Femur (tissue), 1 donor: ENCODE measurements at regions not wholly inside any gene's neighbourhood (a gene's known extent, or its start where the extent isn't known, plus 50 kb on each side); places are given as distances from the start of the nearest gene placed in this dataset.
"Not testable (repeated sequence)": the region's sequence is repeated elsewhere in the genome, so short reads cannot be mapped to it uniquely, and the experiment has no call there.

Source experiments
- DNase-seq: peaks from one replicate; pipeline ENCODE4 v3.0.0-alpha.2; 2017

DNA sequence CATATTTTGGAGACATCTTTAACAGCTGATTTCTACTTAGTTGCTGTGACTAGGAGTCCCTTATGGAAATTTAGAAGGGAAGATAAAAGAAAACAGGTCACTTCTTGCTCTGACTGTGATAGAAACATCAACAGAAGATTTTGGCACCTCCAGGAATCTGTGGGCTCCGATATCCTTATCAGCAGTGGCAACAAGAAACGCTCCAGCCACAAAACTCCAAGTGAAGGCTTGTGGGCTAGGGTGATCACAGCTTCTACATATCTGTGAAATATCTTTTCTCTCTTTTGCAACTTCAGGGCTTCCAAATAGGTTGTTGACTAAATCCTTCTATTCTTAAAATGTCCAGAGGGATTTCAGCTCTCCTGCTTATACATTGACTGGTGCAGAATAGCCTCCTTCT is 1625.5 kb upstream of the CDH6 start:
- DNase-seq: no peak

DNA sequence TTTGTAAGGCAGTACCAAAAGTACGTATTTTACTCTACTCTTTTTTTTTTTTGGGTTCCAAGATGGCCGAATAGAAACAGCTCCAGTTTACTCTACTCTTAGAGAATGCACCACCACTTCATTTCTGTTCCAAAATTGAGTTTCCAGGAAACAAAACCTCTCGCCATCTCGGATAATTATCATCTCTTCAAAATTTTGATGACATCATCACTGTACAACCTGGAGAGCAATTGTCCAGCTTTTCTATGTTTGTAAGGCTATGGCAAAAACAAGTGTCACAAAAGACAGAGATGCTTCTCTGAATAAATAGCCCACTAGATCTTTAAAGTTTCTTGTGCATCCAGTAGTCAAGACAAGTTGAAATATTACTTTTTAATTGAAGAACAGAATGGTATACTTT is 1631.9 kb upstream of the CDH6 start:
- DNase-seq: no peak

DNA sequence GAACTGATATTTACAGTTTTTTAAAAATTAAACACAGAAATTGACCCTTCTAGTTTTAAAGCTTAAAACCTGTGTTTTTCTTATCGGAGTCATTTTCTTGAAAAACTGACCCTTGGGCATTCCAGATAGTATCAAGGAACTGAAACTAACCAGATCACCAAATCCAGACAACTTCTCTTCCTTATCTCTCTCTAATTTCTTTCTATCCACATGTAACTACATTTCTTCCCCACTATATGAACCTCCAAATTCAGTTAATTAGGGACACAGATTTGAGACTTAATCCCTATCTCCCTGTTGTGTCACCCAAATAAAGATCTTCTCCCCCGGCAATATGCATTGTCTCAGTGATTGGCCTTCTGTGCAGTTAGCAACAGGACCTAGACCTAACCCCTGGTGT is 1643.0 kb upstream of the CDH6 start:
- no peak for DNase-seq

DNA sequence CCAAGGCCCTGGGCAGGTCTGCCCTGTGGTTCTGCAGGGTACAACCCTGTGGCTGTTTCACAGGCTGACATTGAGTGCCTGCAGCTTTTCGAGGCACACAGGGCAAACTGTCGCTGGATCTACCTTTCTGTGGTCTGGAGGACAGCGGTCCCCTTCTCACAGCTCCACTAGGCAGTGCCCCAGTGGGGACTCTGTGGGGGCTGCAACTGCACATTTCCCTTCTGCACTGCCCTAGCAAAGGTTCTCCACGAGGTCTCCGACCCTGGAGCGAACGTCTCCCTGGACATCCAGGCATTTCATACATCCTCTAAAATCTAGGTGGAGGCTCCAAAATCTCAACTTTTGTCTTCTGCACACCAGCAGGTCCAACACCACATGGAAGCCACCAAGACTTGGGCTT is 1645.2 kb upstream of the CDH6 start:
- no peak for DNase-seq

DNA sequence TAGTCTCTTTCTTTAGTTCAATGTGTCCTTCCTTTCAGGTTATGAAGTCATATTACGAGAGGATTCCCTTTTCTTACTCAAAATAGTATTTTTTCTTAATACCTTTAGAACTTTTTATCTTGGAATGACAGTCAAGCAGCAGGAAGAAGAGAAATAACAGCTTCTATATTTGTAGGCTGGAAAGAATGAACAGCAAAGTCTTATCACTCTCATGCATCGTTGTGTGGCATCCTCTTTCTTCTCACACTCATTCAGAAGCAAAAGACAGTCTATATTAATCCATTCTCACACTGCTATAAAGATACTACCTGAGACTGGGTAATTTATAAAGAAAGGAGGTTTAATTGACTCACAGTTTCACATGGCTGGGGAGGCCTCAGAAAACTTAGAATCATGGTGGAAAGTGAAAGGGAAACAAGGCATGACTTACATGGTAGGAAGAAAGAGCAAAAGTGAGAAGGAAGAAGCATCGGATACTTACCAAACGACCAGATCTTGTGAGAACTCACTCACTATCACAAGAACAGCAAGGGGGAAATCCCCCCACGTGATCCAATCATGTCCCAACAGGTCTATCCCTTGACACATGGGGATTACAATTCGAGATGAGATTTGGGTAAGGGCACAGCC is 1646.1 kb upstream of the CDH6 start:
- DNase-seq: no peak

DNA sequence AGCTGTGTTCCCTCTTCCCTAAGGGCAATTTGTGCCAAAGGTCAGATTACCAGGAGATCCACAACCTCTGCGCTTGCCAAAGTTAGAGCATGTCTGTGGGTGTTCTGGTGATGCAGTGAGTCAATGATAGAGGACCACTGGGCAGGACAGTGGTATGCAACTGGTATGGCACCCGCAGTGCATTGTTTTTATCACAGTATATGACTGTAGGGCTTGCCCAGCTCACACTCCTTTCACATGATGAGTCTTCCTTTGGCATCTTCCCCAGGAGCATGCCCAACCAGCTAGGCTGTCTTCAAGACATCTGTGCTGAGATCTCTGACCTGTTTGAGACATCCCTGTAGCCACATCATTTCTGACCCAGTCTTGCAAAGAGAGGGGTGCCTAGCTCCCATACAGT is 1650.0 kb upstream of the CDH6 start:
- no peak for DNase-seq

DNA sequence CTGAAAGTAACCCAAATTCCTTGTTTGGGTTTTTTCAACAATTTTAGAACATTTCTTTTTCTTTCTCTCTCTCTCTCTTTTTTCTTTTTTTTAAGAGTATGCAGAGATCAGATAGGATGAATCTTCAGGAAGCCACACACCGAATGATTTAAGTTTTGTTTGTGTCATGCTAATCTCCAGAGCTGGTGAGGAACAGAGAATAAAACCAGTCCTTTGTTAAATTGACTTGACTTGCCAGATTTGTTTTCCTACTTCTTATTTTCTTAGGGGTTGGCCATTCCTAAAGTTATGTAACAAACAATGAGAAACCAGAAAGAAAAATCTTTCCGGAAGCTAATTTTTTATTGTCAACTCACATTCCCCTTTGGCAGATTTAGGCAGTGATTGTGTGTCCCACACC is 1669.3 kb upstream of the CDH6 start:
- no peak for DNase-seq

DNA sequence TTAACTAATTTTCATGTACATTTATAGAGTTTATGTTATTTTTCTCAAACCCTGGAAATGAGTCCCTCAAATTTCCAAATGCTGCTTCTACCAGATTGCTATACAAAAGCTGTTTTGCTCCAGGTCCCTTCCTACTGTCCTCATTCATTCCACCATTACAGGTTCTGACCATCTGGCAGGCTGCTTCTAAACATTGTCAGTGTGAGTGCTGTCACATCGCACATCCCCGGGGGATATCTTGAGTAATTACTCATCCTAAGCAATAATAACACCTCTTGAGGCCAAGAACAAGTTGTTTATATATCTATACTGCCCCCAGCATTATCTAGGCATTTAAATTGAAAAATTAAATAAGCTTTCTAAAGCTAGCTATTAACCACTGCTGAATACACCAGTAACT is 1675.3 kb upstream of the CDH6 start:
- DNase-seq: no peak

DNA sequence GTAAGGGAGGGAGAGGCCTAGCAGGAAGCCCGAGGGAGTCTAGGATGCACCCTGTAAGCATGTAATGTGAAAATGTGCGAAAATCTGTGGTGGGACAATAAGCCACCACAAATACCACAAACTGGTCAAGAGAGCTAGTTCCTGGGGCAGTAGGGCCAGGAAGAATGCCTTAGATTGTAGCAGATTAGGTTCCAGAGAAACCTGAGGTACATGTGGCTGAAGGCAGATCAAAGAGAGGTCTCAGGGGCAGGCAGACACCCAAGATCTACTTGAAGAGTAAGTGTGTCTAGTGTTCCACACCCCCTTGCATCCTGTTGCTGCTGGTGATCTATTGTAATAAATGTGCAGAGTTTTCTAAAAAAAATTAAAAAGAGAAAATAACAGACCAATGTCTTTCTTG is 1677.3 kb upstream of the CDH6 start:
- DNase-seq: no peak

DNA sequence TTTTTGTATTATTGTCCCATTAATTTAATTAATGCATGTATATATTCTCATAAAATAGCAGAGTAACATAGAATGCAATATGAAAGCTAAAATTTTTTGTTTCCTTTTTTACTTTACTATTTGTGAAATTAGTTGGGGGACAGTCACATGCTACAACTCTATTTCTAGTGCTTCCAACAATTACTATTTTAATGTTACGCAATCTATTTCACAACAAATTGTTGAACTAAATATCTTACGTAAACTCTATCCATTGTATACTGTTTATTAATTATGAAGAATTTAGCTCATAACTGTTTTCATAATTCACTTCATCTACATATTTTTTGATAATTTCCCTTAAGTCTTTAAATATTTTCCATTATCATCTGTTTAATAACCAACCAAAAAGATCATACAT is 1685.4 kb upstream of the CDH6 start:
- no peak for DNase-seq

DNA sequence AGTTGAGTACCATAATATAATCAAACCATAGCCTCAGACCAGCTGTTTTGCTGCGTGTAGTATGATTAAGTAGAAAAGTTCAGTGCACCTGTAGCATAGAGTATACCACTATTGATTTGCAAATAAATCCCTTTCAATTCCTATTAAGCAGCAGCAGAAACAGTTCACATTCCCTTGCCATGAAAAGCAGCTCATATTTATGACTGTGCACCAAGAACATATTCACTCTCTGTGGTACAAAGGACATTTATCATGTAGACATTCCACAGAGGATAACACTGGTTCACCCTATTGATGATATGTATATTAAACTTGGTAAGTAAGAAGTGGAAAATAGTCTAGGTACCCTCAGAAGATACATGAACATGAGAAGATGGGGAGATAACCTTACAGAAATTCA is 1689.1 kb upstream of the CDH6 start:
- DNase-seq: no peak

DNA sequence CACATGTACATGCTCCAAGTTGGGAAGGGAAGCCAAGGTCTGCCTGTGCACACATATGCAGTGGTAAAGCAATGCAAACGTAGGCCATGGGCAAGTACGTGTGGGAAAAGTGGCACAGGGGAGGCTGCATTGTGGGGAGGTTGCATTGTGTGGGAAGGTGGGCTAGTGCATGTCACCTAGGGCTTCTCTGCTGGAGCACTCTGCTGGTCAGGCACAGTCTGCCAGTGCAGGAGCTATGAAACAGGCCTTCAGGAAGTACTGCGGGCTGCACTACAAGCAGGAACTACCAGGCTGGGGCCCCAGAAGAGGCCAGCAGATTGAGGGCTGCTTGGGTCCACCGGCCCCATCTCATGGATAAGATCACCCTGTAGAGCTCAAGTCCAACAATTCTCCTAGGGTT is 1694.6 kb upstream of the CDH6 start:
- no peak for DNase-seq

DNA sequence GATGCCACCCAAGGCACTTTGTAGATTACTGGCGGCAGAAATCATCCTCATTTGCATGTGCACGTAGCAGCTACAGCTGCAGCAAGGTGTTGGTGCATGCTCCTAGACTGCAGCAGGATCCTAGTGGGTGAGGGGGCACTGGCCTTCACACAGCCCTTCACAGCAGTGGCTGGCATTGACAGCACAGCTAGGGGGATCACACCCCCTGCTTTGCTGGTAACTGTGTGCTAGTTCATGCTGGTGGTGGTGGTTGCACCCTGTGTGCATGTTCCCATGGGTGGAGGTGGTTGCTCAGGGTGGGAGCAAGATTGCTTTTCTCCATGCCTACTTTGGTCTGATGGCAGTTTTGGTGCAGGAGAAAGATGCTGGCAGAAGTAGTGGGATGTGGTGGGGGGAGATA is 1695.1 kb upstream of the CDH6 start:
- no peak for DNase-seq

DNA sequence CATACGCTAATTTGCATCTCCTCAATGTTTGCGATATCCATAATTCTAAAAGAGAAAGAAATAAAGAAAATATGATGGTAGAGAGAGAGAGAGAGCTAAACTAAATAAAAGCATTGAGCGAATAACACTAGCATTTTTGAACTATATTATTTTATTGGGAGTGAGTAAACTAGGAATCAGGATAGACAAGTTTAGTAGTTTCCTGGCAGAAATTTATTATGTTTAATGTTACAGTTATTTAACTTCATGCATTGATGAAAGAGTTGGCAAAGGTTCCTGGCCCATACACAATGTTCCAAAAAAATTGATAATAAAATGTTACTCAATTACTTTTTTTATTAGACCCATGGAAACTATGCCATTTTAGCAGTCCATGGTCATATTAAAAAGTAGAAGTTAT is 1708.2 kb upstream of the CDH6 start:
- no peak for DNase-seq

DNA sequence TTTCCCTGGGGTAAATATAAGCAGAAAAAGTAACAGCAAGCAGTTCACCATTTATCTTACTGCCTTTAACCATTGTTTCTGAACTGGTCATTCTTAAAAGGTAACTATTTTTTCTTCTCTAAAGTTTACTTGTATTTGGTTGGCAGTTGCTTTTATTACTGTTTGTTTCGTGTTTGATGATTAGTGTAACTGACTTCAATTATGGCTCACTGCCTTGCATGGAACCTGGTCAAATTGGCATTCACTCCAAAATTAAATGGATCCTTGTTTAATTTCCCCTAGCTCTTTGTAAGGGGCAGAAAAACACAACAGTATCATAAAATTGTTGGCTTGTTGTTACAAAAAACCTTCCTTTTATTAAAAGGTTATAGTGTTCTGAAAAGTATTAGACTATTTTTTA is 1723.9 kb upstream of the CDH6 start:
- no peak for DNase-seq

DNA sequence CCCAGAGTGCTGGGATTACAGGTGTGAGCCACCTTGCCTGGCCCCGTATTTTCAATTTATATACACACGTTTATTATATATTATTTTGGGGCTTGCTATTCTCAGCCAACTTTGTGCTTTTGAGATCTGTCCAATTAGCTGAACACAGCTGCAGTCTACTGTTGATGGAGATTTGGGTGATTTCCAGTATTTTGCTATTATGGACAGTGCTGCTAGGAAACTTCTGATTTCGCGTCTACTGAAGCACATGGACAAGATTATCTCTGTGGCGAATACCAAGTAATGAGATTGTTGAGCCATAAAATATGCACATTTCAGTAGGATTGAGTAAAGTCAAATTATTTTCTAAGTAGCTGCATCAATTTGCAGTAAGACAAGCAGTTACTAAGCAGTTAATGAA is 1731.2 kb upstream of the CDH6 start:
- DNase-seq: peak; percentile 30

DNA sequence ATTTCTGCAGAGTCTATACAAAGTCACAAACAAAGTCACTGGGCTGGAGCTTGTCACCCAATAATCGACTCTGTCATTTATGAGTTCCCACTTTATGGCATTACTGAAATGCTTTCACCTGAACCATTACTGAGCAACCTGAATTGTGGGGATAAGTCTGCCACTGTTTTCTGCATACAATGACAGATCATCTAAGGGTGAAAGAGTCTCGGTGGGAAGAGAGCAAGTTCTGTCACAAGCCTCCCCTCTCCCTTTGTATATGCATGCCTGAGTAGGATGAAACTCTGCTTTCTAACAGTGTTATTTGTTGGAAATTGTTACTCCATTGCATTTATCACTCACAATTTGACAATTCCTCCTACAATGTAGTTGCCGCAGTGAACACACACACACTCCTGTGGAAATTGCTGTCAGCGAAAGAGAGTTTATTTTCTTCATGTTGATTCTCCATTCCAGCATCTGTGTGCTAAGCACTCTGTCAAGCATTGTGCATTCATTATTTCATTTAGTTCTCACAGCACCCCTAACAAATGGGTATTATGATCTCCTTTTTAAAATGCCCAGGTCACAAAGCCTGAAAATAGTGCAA is 1732.4 kb upstream of the CDH6 start:
- DNase-seq: no peak

DNA sequence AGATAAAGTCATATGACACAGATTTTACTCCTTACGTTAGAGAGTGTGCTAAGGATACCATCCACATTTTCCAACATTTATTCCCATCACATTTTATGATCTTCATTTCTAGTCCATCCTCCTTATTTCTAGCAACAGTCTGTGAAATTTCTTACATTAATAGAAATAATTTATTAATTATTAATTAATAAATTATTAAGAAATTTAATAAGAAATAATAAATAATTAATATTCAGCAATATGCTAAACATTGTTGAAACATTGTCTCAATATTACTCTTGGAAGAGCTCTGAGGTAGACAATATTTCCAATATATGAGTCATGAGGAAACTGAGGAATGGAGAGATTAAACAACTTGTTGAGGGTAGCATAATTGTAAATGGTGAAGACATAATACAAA is 1742.5 kb upstream of the CDH6 start:
- not testable (repeated sequence) for DNase-seq

DNA sequence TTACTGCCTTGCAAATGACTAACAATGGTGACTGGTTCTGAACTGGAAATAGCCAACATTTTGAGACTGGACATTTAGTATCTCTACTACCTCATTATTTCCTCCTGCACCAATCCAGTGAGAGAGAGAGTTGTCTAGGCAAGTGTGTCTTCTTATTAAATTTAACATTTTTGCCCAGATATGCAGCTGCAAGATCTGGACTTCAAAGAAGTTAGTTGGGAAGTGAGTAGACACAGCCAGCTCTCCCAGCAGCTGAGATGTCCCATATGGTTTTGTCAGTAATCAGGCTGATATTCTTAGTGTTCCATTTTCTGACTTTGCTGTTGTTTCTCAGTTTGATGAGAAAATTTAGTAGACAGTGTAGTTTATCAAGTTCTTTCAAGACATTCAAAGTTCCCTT is 1778.8 kb upstream of the CDH6 start:
- no peak for DNase-seq

DNA sequence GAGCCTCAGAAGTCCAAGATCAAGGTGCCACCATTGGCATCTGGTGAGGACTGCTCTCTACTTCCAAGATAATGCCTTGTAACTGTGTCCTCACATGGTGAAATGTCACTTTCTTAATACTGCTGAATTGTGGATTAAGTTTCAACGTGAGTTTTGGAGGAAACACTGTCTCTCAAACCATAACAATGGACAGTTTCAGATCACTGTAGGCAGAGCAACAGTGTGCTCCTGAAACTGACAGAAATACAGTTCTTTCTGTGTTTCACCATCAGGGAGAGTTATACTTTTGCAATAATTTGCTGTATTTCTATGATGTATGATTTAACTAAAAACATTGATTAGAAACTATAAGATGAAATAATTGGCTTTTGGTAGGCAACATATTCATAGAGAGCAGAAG is 1780.5 kb upstream of the CDH6 start:
- DNase-seq: no peak

DNA sequence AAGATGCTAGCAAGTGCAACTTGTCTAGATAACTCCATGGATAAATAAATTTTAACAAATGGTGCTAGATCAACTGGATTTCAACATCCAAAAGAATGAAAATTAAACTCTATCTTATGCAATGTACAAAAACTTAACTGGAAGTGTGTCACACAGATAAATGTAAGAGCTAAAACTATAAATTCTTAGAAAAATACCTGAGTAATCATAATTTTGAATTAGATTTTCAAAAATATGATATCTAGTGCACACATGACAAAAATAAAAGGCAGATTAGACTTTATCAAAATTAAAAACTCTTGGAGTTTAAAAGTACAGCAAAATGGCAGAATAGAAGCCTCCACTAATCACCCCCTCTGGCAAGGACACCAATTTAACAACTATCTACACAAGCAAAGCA is 1791.2 kb upstream of the CDH6 start:
- no peak for DNase-seq

DNA sequence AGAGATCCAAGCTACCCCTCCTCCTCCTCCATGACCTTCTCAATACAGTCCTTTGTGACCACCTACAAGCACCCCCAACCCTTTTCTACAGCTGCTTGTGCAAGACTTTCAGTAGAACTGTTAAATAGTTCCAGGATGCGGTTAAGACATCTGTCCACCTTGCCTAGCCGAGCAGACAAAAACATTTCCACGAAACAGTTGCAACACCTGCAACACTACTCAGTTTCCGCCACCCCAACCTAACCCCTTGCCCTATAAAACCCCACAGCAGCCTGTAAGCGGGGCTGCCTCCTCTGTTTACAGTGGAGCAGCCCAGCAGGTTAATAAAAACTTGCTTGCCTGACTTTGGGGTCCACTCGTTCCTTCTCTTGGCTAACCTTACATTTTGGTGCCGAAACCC is 1803.5 kb upstream of the CDH6 start:
- no peak for DNase-seq

DNA sequence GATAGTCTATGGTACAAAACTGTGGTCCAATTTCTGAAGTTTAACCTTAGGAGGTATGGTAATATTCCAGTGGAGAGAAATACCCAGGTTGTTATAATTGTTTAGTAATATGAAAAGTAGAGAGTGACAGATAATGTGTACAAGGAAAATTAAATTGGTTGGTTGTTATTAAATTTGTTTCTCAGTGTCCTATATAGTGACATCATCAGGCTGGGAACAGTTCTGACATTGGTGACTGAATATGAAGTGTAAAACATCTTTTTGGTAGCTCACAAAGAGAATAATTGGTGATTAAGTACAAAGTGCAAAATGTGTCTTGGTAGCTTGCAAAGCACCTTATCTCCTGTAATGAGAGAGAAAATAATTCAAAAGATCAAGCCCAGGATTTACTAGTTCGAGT is 1806.1 kb upstream of the CDH6 start:
- no peak for DNase-seq

DNA sequence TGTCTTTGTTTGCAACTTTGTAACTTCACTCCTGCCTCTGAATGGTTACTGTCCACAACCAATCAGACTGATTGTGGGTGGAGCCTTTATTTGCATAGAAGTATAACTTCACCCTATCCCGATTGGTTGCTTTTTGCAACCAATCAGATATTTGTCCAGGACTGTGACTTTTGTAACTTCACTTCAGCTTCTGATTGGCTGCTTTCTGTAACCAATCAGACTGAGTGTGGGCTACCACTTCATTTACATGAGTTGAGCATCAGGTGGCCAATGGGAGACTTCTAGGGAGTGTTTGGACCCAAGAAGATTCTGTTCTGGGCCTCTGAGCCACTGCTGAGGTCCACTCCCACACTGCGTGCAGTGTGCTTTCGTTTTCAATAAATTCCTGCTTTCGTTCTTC is 1810.7 kb upstream of the CDH6 start:
- no peak for DNase-seq

DNA sequence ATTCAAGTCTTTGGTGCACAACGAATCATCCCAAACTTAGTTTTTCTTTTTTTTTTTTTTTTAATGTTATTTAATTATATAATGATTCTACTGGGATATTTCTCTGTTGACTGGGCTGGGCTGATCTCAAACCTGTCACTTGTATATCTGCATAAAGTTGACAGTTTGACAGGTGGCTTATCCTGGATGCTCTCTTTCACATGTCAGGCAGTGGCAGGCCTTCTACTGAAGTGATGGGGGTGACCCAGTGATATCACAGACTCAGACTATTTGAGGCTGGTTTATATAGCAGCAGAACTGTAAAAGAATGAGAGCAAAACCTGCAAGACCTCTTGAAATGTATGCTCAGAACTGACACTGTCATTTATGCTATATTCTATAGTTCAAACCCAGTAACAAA is 1813.5 kb upstream of the CDH6 start:
- no peak for DNase-seq

DNA sequence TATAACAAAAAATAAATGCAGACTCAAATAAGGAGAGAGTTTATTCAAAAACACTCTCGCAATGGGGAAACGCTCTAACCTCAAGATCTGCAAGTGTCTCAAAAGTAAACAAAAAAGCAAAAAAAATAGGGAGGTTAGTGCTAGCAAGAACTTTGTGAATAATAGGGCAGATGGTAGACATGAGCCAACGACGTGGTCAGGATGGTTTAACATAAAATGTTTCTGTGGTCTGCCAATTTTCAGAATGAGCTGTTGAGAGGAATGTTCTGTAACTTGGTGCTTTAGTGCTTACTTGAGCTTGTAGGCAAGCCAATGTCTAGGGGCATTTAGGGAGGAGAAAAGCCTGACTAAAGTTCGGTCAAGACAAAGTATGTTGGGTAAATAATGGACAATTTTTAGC is 1813.9 kb upstream of the CDH6 start:
- no peak for DNase-seq
